Effector memory CD4-positive, alpha-beta T cell (primary cell): ENCODE measurements at regions not wholly inside any gene's neighbourhood (a gene's known extent, or its start where the extent isn't known, plus 50 kb on each side); places are given as distances from the start of the nearest gene placed in this dataset.

Source experiments
- DNase-seq, 3 donors: peaks; one replicate each; pipeline ENCODE4 v3.0.0-alpha.2; 2020
- H3K27ac ChIP-seq: 2 replicates; pipeline ENCODE4 v1.7.0; 2013; ENCODE audit warnings: mild to moderate bottlenecking, low read length, moderate library complexity; ENCODE audit not compliant: insufficient read depth, poor library complexity, severe bottlenecking
- H3K27me3 ChIP-seq: replicated peaks from 2 replicates; pipeline ENCODE4 v1.7.0; 2013; ENCODE audit warnings: mild to moderate bottlenecking, low read length; ENCODE audit not compliant: insufficient read depth, control insufficient read depth, poor library complexity, severe bottlenecking
- H3K36me3 ChIP-seq: 2 replicates; pipeline ENCODE4 v1.7.0; 2013; ENCODE audit warnings: mild to moderate bottlenecking, low read length, moderate library complexity; ENCODE audit not compliant: control insufficient read depth, insufficient read depth
- H3K4me1 ChIP-seq: 2 replicates; pipeline ENCODE4 v1.7.0; 2013; ENCODE audit warnings: low read length, mild to moderate bottlenecking; ENCODE audit not compliant: control insufficient read depth, insufficient read depth, poor library complexity, severe bottlenecking
- H3K4me3 ChIP-seq: 2 replicates; pipeline ENCODE4 v1.7.0; 2013; ENCODE audit warnings: low read length, low read depth, mild to moderate bottlenecking; ENCODE audit not compliant: insufficient read depth, poor library complexity, severe bottlenecking
- H3K9me3 ChIP-seq: 2 replicates; pipeline ENCODE4 v1.7.0; 2013; ENCODE audit warnings: mild to moderate bottlenecking, low read length, moderate library complexity; ENCODE audit not compliant: control insufficient read depth

GRCh38 chr6:4355241-4355640 lies 219.9 kb upstream of the ECI2 start:
- Histone ChIP-seq H3K4me3 (no peak overlapping the region), H3K27me3 (no peaks in the 10 kb centered on the region), H3K9me3 (no peaks in the 10 kb centered on the region), H3K36me3 (no peaks in the 10 kb centered on the region), H3K27ac (no peak overlapping the region), H3K4me1 (no peaks in the 10 kb centered on the region)
- DNase-seq = no peak

- Histone ChIP-seq H3K9me3 (no peaks in the 10 kb centered on the region), H3K27me3 (no peaks in the 10 kb centered on the region), H3K4me3 (no peak overlapping the region), H3K27ac (no peak overlapping the region), H3K4me1 (no peaks in the 10 kb centered on the region), H3K36me3 (no peaks in the 10 kb centered on the region)
- DNase-seq = no peak
Measured at GRCh38 chr6:4354181-4354580, 218.8 kb upstream of the ECI2 start.

- no peak overlapping the region for H3K4me3 ChIP-seq
- H3K27ac ChIP-seq = no peak overlapping the region
- H3K36me3 ChIP-seq = no peaks in the 10 kb centered on the region
- no peak for DNase-seq
- H3K27me3 ChIP-seq = no peaks in the 10 kb centered on the region
- H3K4me1 ChIP-seq = no peaks in the 10 kb centered on the region
- no peaks in the 10 kb centered on the region for H3K9me3 ChIP-seq
Measured at GRCh38 chr6:4352731-4353130, 217.4 kb upstream of the ECI2 start.

DNA sequence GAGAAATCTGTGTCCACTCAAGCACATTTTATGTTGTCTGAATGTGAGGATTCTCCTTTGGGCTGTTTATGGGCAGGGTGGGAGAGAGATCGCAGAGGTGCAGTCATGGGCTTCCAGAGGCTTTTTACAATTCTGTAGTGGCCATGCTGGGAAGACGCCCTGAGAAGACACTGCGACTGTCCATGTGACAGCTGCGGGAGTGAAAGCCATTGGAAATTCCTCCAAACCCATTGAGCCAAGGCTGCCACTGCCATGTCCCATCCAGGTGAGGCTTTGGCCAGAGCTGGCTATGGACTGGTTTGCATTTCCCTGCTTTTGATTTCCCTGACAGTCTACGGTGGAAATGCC lies 216.9 kb upstream of the ECI2 start:
- H3K9me3 ChIP-seq = no peaks in the 10 kb centered on the region
- H3K4me1 ChIP-seq = no peaks in the 10 kb centered on the region
- H3K27me3 ChIP-seq = no peaks in the 10 kb centered on the region
- DNase-seq = no peak
- no peaks in the 10 kb centered on the region for H3K36me3 ChIP-seq
- no peak overlapping the region for H3K4me3 ChIP-seq
- no peak overlapping the region for H3K27ac ChIP-seq

DNA sequence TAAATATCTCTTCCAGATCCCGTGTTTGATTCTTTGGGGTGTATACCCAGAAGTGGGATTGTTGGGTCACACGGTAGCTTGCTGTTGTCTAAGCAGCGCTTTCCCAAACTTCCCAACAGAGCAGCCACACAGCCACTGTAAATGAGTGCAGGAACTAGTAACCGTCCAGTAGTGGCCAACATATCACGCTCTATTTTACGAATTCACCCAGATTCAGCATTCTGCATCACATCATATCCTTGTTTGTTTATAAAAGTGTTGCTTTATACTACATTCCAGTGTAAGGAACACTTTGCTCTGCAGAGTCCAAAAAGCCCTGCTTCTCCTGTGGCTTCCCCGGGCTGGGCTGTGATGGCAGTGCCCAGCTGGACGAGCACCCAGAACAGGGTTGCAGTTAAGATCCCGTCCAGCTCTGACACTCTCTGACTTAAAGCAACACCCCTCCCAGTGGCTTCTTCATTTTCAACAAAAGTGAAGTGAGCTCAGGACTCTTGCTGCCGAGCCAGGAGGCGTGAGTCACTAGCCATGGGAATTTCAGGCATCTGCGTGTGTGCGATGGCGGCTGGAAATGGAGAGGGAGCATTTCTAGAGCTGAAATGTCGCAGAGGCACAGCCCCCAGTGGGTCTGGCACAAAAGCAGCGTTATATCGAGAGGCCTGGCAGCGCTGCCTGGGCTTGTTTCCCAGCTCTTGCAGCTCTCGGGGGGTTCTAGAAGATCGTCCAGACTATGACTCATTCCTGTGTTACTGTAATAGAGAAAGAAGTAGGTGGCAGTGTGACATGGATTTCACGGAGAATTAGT lies 216.3 kb upstream of the ECI2 start:
- H3K9me3 ChIP-seq = no peaks in the 10 kb centered on the region
- H3K27me3 ChIP-seq = no peaks in the 10 kb centered on the region
- no peak overlapping the region for H3K4me3 ChIP-seq
- H3K4me1 ChIP-seq = no peaks in the 10 kb centered on the region
- DNase-seq = no peak
- no peak overlapping the region for H3K27ac ChIP-seq
- H3K36me3 ChIP-seq = no peaks in the 10 kb centered on the region

GRCh38 chr6:4350567-4351519 lies 215.5 kb upstream of the ECI2 start:
- H3K36me3 ChIP-seq = no peaks in the 10 kb centered on the region
- H3K27me3 ChIP-seq = no peaks in the 10 kb centered on the region
- H3K9me3 ChIP-seq = no peaks in the 10 kb centered on the region
- no peaks in the 10 kb centered on the region for H3K4me1 ChIP-seq
- no peak overlapping the region for H3K27ac ChIP-seq
- H3K4me3 ChIP-seq = no peak overlapping the region
- DNase-seq = no peak

GRCh38 chr6:4349931-4350330 lies 214.6 kb upstream of the ECI2 start:
- H3K27ac ChIP-seq = no peak overlapping the region
- no peak for DNase-seq
- no peaks in the 10 kb centered on the region for H3K9me3 ChIP-seq
- no peak overlapping the region for H3K4me3 ChIP-seq
- no peaks in the 10 kb centered on the region for H3K4me1 ChIP-seq
- H3K27me3 ChIP-seq = no peaks in the 10 kb centered on the region
- H3K36me3 ChIP-seq = no peaks in the 10 kb centered on the region

DNA sequence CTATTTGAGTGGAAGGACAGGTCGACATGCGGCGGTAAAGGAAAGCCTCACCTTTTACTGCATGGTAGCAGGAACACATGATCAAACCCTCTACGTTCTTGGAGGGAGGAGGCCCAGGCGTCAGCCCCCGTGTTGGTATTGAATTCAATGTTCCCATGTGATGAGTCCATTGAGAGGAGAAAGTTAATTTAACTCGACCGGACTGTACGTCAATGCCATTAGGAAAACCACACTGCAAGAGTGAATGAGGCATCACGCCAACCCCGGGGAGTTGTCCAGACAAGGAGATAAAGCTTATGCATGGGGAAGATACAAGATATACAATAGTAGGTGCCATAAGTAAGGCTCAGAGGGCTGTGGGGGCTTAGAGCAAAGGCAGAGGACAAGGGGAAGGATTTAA lies 213.9 kb upstream of the ECI2 start:
- Histone ChIP-seq H3K27ac (no peak overlapping the region), H3K9me3 (no peaks in the 10 kb centered on the region), H3K4me1 (no peaks in the 10 kb centered on the region), H3K36me3 (no peaks in the 10 kb centered on the region), H3K27me3 (no peaks in the 10 kb centered on the region), H3K4me3 (no peak overlapping the region)
- DNase-seq = no peak

GRCh38 chr6:4348462-4349112 lies 213.2 kb upstream of the ECI2 start:
- H3K4me3 ChIP-seq = no peak overlapping the region
- no peaks in the 10 kb centered on the region for H3K9me3 ChIP-seq
- H3K27me3 ChIP-seq = no peaks in the 10 kb centered on the region
- H3K4me1 ChIP-seq = no peaks in the 10 kb centered on the region
- no peak for DNase-seq
- no peaks in the 10 kb centered on the region for H3K36me3 ChIP-seq
- H3K27ac ChIP-seq = no peak overlapping the region

- Histone ChIP-seq H3K4me3 (no peak overlapping the region), H3K4me1 (no peaks in the 10 kb centered on the region), H3K27ac (no peak overlapping the region), H3K36me3 (no peaks in the 10 kb centered on the region), H3K9me3 (no peaks in the 10 kb centered on the region), H3K27me3 (no peaks in the 10 kb centered on the region)
- DNase-seq = no peak
Measured at GRCh38 chr6:4347877-4348276, 212.5 kb upstream of the ECI2 start.
